ENCODE measurements at regions not wholly inside any gene's neighbourhood (a gene's known extent, or its start where the extent isn't known, plus 50 kb on each side); places are given as distances from the start of the nearest gene placed in this dataset.
"Not testable (repeated sequence)": the region's sequence is repeated elsewhere in the genome, so short reads cannot be mapped to it uniquely, and the experiment has no call there.

DNA sequence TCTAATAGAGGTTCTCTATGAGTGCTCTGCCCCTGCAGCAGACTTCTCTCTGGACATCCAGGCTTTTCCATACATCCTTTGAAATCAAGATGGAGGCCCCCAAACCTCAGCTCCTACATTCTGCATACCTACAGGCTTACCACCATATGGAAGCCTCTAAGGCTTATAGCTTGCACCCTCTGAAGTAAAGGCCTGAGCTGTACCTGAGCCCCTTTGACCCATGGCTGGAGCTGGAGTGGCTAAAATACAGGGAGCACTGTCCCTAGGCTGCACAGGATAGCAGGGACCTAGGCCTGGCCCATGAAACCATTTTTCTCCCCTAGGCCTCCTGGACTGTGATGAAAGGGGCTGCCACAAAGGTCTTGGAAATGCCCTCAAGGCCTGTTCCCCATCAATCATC is 1086.1 kb upstream of the MIR17HG start:
- Histone ChIP-seq H3K27ac (no peak overlapping the region), H3K36me3 (no peaks in the 10 kb centered on the region), H3K4me3 (no peak overlapping the region), H3K4me1 (no peaks in the 10 kb centered on the region), H3K27me3 (no peaks in the 10 kb centered on the region), H3K9me3 (no peaks in the 10 kb centered on the region)
- DNase-seq (ENCODE audit: low spot score in 2 of 2) = no peak
- intact Hi-C loops (cut with DNase I; ENCODE audit: low total_unique reads) = loop anchor here (10.0 kb wide), 1 partner anchor 897 kb away; no protein-coding TSS in a partner anchor
- TF ChIP-seq POLR2AphosphoS5 (IDR thresholded peaks at IDR 0.05) (no peak), POLR2A (IDR thresholded peaks at IDR 0.05) (no peak)
- TF ChIP-seq, protein P1, sequence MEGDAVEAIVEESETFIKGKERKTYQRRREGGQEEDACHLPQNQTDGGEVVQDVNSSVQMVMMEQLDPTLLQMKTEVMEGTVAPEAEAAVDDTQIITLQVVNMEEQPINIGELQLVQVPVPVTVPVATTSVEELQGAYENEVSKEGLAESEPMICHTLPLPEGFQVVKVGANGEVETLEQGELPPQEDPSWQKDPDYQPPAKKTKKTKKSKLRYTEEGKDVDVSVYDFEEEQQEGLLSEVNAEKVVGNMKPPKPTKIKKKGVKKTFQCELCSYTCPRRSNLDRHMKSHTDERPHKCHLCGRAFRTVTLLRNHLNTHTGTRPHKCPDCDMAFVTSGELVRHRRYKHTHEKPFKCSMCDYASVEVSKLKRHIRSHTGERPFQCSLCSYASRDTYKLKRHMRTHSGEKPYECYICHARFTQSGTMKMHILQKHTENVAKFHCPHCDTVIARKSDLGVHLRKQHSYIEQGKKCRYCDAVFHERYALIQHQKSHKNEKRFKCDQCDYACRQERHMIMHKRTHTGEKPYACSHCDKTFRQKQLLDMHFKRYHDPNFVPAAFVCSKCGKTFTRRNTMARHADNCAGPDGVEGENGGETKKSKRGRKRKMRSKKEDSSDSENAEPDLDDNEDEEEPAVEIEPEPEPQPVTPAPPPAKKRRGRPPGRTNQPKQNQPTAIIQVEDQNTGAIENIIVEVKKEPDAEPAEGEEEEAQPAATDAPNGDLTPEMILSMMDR (IDR thresholded peaks at IDR 0.05) = no peak

DNA sequence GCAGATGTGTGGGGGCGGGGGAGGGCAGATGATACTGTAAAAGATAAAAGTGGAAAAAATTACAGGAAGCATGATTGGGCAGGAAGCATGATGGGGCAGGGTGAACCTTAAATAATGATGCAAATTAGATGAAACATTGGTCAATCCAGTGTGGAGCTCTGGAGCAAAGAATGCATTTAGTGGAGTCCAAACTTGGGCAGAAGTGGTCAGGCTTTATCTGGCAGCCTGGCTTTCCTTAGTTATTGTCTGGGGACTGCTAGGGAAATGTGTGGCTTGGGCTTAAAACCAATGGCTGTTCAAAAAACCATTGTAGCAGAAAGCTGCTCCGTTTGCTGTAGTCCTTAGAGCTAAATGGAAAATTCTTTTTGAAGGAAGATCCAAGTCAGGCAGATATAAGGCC is 1077.3 kb upstream of the MIR17HG start:
- no peaks in the 10 kb centered on the region for H3K4me1 ChIP-seq
- DNase-seq (ENCODE audit: low spot score in 2 of 2) = no peak
- intact Hi-C loops (cut with DNase I; ENCODE audit: low total_unique reads) = no loop called here

DNA sequence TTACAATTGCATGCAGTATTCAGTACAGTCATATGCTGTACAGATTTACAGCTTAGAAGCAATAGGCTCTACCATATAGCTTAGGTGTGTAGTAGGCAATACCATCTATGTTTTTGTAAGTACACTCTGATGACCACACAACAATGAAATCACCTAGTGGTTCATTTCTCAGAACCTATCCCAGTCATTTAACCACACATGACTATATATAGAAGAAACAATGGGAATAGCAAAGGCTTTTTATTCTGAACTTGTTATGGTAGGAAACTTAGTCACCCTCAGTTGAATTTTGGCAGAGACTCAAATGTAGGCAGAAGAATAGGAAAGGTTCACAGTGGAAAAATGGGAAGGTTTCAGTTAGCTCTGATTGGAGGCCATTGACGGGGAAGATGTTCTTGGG is 1075.1 kb upstream of the MIR17HG start:
- Histone ChIP-seq H3K4me1 (no peaks in the 10 kb centered on the region), H3K36me3 (no peaks in the 10 kb centered on the region), H3K9me3 (no peaks in the 10 kb centered on the region), H3K4me3 (no peak overlapping the region), H3K27ac (no peak overlapping the region), H3K27me3 (no peaks in the 10 kb centered on the region)
- no peak for DNase-seq (ENCODE audit: low spot score in 2 of 2)
- intact Hi-C loops (cut with DNase I; ENCODE audit: low total_unique reads) = no loop called here
- TF ChIP-seq POLR2AphosphoS5 (IDR thresholded peaks at IDR 0.05) = no peak

More for the DNA sequence above, 1077.3 kb upstream of the MIR17HG start:
- Histone ChIP-seq H3K9me3 (no peaks in the 10 kb centered on the region), H3K27ac (no peak overlapping the region), H3K27me3 (no peaks in the 10 kb centered on the region), H3K4me3 (no peak overlapping the region), H3K36me3 (no peaks in the 10 kb centered on the region)
- TF ChIP-seq, protein P1 (IDR thresholded peaks at IDR 0.05) = no peak
- TF ChIP-seq POLR2A (IDR thresholded peaks at IDR 0.05) (no peak), POLR2AphosphoS5 (IDR thresholded peaks at IDR 0.05) (no peak)

DNA sequence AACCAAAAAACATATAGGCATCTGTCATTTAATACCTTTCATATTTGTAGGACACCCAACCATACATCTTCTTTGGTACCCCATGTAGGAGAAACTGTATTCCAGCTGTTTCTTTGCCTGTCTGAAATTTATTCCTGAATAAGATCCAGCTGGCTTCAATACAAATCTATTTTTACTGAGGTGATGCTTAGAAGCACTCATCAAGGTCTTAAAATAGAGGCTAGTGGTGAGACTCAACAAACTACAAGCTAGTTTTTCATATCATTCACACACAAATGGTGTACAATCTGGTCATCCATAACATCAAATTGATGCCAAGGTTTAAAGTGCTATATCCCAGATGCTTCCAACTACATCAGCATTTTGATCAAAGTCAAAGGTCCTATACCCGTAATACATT is 1071.3 kb upstream of the MIR17HG start:
- no peak overlapping the region for H3K4me3 ChIP-seq
- intact Hi-C loops (cut with DNase I; ENCODE audit: low total_unique reads) = no loop called here
- no peaks in the 10 kb centered on the region for H3K36me3 ChIP-seq
- H3K4me1 ChIP-seq = no peaks in the 10 kb centered on the region
- no peak overlapping the region for H3K27ac ChIP-seq
- TF ChIP-seq POLR2A (IDR thresholded peaks at IDR 0.05) = no peak
- TF ChIP-seq, protein P1 (IDR thresholded peaks at IDR 0.05) = no peak
- no peak for TF ChIP-seq POLR2AphosphoS5 (IDR thresholded peaks at IDR 0.05)
- H3K9me3 ChIP-seq = no peaks in the 10 kb centered on the region
- H3K27me3 ChIP-seq = no peaks in the 10 kb centered on the region
- DNase-seq (ENCODE audit: low spot score in 2 of 2) = no peak

DNA sequence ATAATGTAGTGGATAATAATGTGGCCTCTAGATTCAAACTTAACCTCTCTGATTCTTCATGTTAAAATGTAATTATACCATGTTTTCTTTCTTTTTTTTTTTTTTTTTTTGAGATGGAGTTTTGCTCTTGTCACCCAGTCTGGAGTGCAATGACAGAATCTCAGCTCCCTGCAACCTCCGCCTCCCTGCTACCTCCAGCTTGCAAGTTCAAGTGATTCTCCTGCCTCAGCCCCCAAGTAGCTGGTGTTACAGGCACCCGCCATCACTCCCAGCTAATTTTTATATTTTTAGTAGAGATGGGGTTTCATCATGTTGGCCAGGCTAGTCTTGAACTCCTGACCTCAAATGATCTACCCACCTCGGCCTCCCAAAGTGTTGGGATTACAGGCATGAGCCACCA is 1069.3 kb upstream of the MIR17HG start:
- H3K27ac ChIP-seq; H3K9me3 ChIP-seq; H3K27me3 ChIP-seq; H3K36me3 ChIP-seq; DNase-seq (ENCODE audit: low spot score in 2 of 2); H3K4me3 ChIP-seq; H3K4me1 ChIP-seq; intact Hi-C loops (cut with DNase I; ENCODE audit: low total_unique reads): not testable (repeated sequence)

DNA sequence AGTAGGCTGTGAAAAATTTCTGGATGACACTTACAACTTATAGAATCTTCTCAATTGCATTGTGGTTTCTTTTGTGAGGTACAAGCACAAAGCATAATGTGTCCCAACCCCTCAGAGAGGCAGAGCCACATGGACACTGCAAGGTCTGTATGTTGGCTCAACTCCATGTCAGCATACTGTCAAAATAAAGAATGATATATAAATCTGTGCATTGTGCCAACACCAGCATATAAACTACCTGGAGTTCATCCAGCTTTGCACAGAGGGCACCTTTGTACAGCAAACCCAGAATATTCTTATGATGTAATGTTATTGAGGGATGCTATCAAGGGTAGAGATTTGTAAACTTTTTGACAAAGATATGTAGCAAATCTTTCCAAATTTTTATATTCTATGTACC is 1065.8 kb upstream of the MIR17HG start:
- Histone ChIP-seq H3K36me3 (no peaks in the 10 kb centered on the region), H3K27me3 (no peaks in the 10 kb centered on the region), H3K4me1 (no peaks in the 10 kb centered on the region), H3K9me3 (no peaks in the 10 kb centered on the region), H3K4me3 (no peak overlapping the region), H3K27ac (no peak overlapping the region)
- intact Hi-C loops (cut with DNase I; ENCODE audit: low total_unique reads) = no loop called here
- no peak for DNase-seq (ENCODE audit: low spot score in 2 of 2)
- TF ChIP-seq, protein P1 (IDR thresholded peaks at IDR 0.05) = no peak
- TF ChIP-seq POLR2A (IDR thresholded peaks at IDR 0.05) (no peak), POLR2AphosphoS5 (IDR thresholded peaks at IDR 0.05) (no peak)
